Activated CD8-positive, alpha-beta T cell treated with anti-CD3 and anti-CD28 coated beads for 36 hours (primary cell): ENCODE measurements at regions not wholly inside any gene's neighbourhood (a gene's known extent, or its start where the extent isn't known, plus 50 kb on each side); places are given as distances from the start of the nearest gene placed in this dataset.

Experiments used
- ATAC-seq: fragments of 200-7000 bp; cut with Tn5 transposase; one replicate; pipeline ENCODE4 v1.10.0; 2021; ENCODE audit warnings: mild to moderate bottlenecking, moderate library complexity
- CTCF ChIA-PET: fragments of 350-600 bp; sonication (Branson Sonifier 250); formaldehyde crosslinking; loops from one replicate; lab custom pipeline; 2021; ENCODE audit warnings: antibody characterized with exemption; lab: Charles Lee
- POLR2A ChIA-PET: fragments of 350-600 bp; sonication (Branson Sonifier 250); formaldehyde crosslinking; loops from one replicate; lab custom pipeline; 2021; ENCODE audit warnings: antibody characterized with exemption; lab: Charles Lee
- DNase-seq: peaks from one replicate; pipeline ENCODE4 v3.0.0-alpha.2; 2020
- H3K27ac Mint-ChIP-seq: one replicate; pipeline ENCODE4 v1.8.0; 2021; ENCODE audit warnings: mild to moderate bottlenecking, mixed read lengths
- H3K27me3 Mint-ChIP-seq: one replicate; pipeline ENCODE4 v1.8.0; 2021; ENCODE audit warnings: mixed read lengths
- H3K36me3 Mint-ChIP-seq: one replicate; pipeline ENCODE4 v1.8.0; 2021; ENCODE audit warnings: low read depth, mixed read lengths
- H3K4me1 Mint-ChIP-seq: one replicate; pipeline ENCODE4 v1.8.0; 2021; ENCODE audit warnings: low read depth, mixed read lengths
- H3K4me3 Mint-ChIP-seq: one replicate; pipeline ENCODE4 v1.8.0; 2021; ENCODE audit warnings: mild to moderate bottlenecking, moderate library complexity, mixed read lengths
- H3K9me3 Mint-ChIP-seq: one replicate; pipeline ENCODE4 v1.8.0; 2021; ENCODE audit warnings: mixed read lengths
- CTCF ChIP-seq: fragments of 200-600 bp; IDR thresholded peaks from one replicate; pipeline ENCODE4 v1.8.0; 2022; ENCODE audit warnings: antibody characterized with exemption, mild to moderate bottlenecking
- intact Hi-C: fragments of 100-400 bp; cut with micrococcal nuclease; formaldehyde crosslinking; loops from one replicate; pipeline ENCODE4 v1.10.0; 2022

- intact Hi-C loops = no loop called here
- Mint-ChIP-seq H3K27ac (no peak overlapping the region), H3K4me1 (no peaks in the 10 kb centered on the region), H3K27me3 (no peaks in the 10 kb centered on the region), H3K36me3 (no peaks in the 10 kb centered on the region), H3K4me3 (no peak overlapping the region), H3K9me3 (peaks cover 10% of the 10 kb centered on the region)
- no peak for TF ChIP-seq CTCF
- DNase-seq = no peak
- CTCF ChIA-PET = no interaction called here
- POLR2A ChIA-PET = no interaction called here
- ATAC-seq = no peak
Observed at GRCh38 chr12:124668602-124669001, 101.2 kb upstream of the NCOR2 start.

- no peak overlapping the region for H3K27ac Mint-ChIP-seq
- intact Hi-C loops = no loop called here
- TF ChIP-seq CTCF = no peak
- POLR2A ChIA-PET = no interaction called here
- no peak for ATAC-seq
- H3K4me1 Mint-ChIP-seq = no peaks in the 10 kb centered on the region
- DNase-seq = no peak
- CTCF ChIA-PET = interaction anchor here (1.9 kb wide), 1 partner anchor 24 kb away, joined by 4 read pairs; no protein-coding TSS in a partner anchor
- H3K27me3 Mint-ChIP-seq = no peaks in the 10 kb centered on the region
- H3K36me3 Mint-ChIP-seq = no peaks in the 10 kb centered on the region
- H3K9me3 Mint-ChIP-seq = peaks cover 10% of the 10 kb centered on the region
- no peak overlapping the region for H3K4me3 Mint-ChIP-seq
Observed at GRCh38 chr12:124667506-124668326, 100.3 kb upstream of the NCOR2 start.

GRCh38 chr12:124666722-124667259 is 99.4 kb upstream of the NCOR2 start:
- Mint-ChIP-seq H3K27me3 (no peaks in the 10 kb centered on the region), H3K9me3 (peaks cover 13% of the 10 kb centered on the region), H3K27ac (no peak overlapping the region), H3K4me3 (no peak overlapping the region), H3K36me3 (no peaks in the 10 kb centered on the region), H3K4me1 (no peaks in the 10 kb centered on the region)
- ATAC-seq (no peak), DNase-seq (no peak)
- CTCF ChIA-PET = interaction anchor here (1.9 kb wide), 1 partner anchor 23 kb away, joined by 4 read pairs; no protein-coding TSS in a partner anchor
- POLR2A ChIA-PET = interaction anchor here (0.6 kb wide), 1 partner anchor 107 kb away, joined by 3 read pairs; no protein-coding TSS in a partner anchor
- intact Hi-C loops = no loop called here
- no peak for TF ChIP-seq CTCF

DNA sequence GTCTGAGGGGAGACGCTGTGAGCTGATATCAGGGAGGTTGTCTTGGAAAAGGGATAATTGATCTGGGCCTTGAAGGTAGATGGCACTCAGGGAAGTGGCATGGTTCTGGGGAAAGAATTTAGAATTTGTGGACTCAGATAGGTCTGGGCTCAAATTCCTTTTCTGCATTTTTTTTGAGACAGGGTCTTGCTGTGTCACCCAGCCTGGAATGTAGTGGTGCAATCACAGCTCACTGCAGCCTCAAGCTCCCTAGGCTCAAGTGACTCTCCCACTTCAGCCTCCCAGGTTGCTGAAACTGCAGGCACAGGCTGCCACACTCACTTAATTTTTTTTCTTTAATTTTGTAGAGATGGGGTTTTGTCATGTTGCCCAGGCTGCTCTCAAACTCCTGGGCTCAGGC is 98.1 kb upstream of the NCOR2 start:
- Mint-ChIP-seq H3K4me3 (no peak overlapping the region), H3K9me3 (peaks cover 13% of the 10 kb centered on the region), H3K4me1 (no peaks in the 10 kb centered on the region), H3K27me3 (no peaks in the 10 kb centered on the region), H3K27ac (no peak overlapping the region), H3K36me3 (no peaks in the 10 kb centered on the region)
- ATAC-seq (no peak), DNase-seq (no peak)
- CTCF ChIA-PET = no interaction called here
- POLR2A ChIA-PET = no interaction called here
- TF ChIP-seq CTCF = no peak
- intact Hi-C loops = no loop called here
